ENCODE measurements at regions not wholly inside any gene's neighbourhood (a gene's known extent, or its start where the extent isn't known, plus 50 kb on each side); places are given as distances from the start of the nearest gene placed in this dataset.
A peak's percentile ranks its signal among the peaks of the same experiment; 100 is the strongest.
"Not testable (repeated sequence)": the region's sequence is repeated elsewhere in the genome, so short reads cannot be mapped to it uniquely, and the experiment has no call there.

- H3K36me3 Mint-ChIP-seq = no peaks in the 10 kb centered on the region
- no peak for ATAC-seq (ENCODE audit: low read depth in 2 of 2)
- no peak overlapping the region for H3K4me3 Mint-ChIP-seq
These were observed 999.4 kb downstream of the ANKRD7 start for GRCh38 chr7:119223930-119224329.

GRCh38 chr7:119228482-119228881, 1004.0 kb downstream of the ANKRD7 start:
- H3K4me1 Mint-ChIP-seq = no peaks in the 10 kb centered on the region
- no peaks in the 10 kb centered on the region for H3K36me3 Mint-ChIP-seq
- H3K4me3 Mint-ChIP-seq = peak overlapping the region in 1 of 8 donors; percentile 22
- H3K9me3 Mint-ChIP-seq = peaks cover 0 to 4% (median 4%) of the 10 kb centered on the region in 7 donors
- DNase-seq (no peak), ATAC-seq (ENCODE audit: low read depth in 2 of 2) (no peak)
- H3K27ac Mint-ChIP-seq = no peak overlapping the region
- no peaks in the 10 kb centered on the region for H3K27me3 Mint-ChIP-seq

More at GRCh38 chr7:119223930-119224329, 999.4 kb downstream of the ANKRD7 start:
- DNase-seq = no peak
- no peaks in the 10 kb centered on the region for H3K27me3 Mint-ChIP-seq
- H3K4me1 Mint-ChIP-seq = no peaks in the 10 kb centered on the region
- peaks cover 0 to 4% (median 2%) of the 10 kb centered on the region in 7 donors for H3K9me3 Mint-ChIP-seq
- H3K27ac Mint-ChIP-seq = no peak overlapping the region

DNA sequence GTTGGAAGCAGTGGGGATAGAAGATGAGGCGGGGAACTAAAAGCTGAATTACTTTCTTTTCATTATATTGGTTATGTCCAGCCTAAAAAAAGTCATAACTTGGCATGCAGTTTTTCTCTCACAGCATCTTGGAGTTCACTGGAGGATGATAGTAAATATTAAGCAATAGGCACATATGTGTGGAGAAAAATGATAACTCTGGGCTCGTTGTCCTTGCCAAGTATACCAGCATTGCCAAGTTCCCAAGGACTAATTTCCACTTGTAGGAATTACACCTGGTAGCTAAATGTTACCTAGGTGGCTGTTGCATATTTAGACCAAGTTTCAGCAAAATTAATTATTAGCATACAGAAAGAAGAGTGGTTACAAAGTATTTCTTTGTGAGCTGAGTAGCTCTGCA, 1007.6 kb downstream of the ANKRD7 start:
- Mint-ChIP-seq H3K4me1 (no peaks in the 10 kb centered on the region), H3K36me3 (no peaks in the 10 kb centered on the region), H3K9me3 (peaks cover 0 to 4% (median 1%) of the 10 kb centered on the region in 7 donors), H3K27me3 (no peaks in the 10 kb centered on the region), H3K4me3 (no peak overlapping the region), H3K27ac (no peak overlapping the region)
- ATAC-seq (ENCODE audit: low read depth in 2 of 2) = no peak
- no peak for DNase-seq

GRCh38 chr7:119233015-119233414, 1008.5 kb downstream of the ANKRD7 start:
- H3K4me1 Mint-ChIP-seq = no peaks in the 10 kb centered on the region
- no peaks in the 10 kb centered on the region for H3K27me3 Mint-ChIP-seq
- no peak overlapping the region for H3K4me3 Mint-ChIP-seq
- peaks cover 0 to 4% (median 1%) of the 10 kb centered on the region in 7 donors for H3K9me3 Mint-ChIP-seq
- DNase-seq = no peak
- no peak for ATAC-seq (ENCODE audit: low read depth in 2 of 2)
- no peak overlapping the region for H3K27ac Mint-ChIP-seq
- no peaks in the 10 kb centered on the region for H3K36me3 Mint-ChIP-seq

- Mint-ChIP-seq H3K4me1 (no peaks in the 10 kb centered on the region), H3K27ac (no peak overlapping the region), H3K4me3 (no peak overlapping the region), H3K27me3 (no peaks in the 10 kb centered on the region), H3K36me3 (no peaks in the 10 kb centered on the region), H3K9me3 (no peaks in the 10 kb centered on the region)
- ATAC-seq (ENCODE audit: low read depth in 2 of 2) (no peak), DNase-seq (no peak)
These were observed 1020.0 kb upstream of the KCND2 start for GRCh38 chr7:119252962-119253361.

DNA sequence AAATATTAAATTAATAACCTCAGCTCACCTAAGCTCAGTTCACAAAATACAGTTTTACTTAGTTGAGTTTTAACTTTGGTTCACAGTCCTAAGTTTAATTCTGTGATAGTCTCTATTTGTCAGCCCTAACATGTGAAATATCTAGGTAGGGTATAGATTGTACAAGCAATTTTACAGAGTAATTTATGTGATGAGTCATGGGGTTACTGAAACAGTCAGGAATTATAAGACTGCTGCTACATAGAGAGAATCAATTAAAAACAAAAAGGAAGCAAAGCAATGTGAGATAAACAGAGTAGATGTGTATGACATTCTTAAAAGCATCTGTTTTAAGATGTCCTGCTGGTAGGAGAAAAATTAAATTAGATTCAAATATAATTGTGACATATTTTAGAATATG, 1018.2 kb upstream of the KCND2 start:
- H3K4me3 Mint-ChIP-seq = no peak overlapping the region
- H3K4me1 Mint-ChIP-seq = no peaks in the 10 kb centered on the region
- no peak overlapping the region for H3K27ac Mint-ChIP-seq
- H3K9me3 Mint-ChIP-seq = no peaks in the 10 kb centered on the region
- no peak for DNase-seq
- H3K27me3 Mint-ChIP-seq = no peaks in the 10 kb centered on the region
- no peaks in the 10 kb centered on the region for H3K36me3 Mint-ChIP-seq
- no peak for ATAC-seq (ENCODE audit: low read depth in 2 of 2)

- H3K27ac Mint-ChIP-seq = no peak overlapping the region
- no peak for DNase-seq
- H3K4me3 Mint-ChIP-seq = no peak overlapping the region
- ATAC-seq (ENCODE audit: low read depth in 2 of 2) = no peak
- no peaks in the 10 kb centered on the region for H3K4me1 Mint-ChIP-seq
- H3K36me3 Mint-ChIP-seq = no peaks in the 10 kb centered on the region
- H3K9me3 Mint-ChIP-seq = no peaks in the 10 kb centered on the region
- H3K27me3 Mint-ChIP-seq = no peaks in the 10 kb centered on the region
These were observed 1017.0 kb upstream of the KCND2 start for GRCh38 chr7:119256001-119256400.

DNA sequence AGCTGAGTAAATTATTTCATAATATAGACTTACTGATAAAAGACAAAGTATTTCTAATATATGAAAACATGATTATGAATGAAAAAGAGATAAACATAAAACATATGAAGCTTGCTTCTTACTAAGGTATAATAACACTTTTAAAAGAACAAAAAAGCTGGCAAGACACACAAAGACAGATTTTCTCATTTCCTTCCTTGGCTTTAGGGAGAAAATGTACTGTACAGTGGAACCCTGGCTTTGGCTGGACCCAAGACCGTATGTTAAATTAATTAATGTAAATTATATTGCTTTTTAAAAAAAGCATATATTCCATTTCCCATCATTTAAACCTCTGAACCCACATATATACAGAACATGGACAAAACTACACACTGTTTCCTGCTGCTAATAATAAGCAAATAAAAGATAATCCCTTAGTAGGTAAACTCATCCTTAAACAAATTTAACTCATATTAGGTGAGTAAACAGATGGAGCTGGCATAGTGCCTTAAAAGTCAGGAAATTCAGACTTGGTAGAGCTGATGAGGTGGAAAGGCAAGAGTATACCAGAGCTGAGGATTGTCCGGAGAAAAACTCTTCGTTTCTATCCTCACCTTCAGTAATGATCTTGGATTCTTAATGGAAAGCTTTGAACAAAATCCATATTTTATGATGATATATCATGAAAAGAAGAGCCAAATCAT, 1016.4 kb upstream of the KCND2 start:
- no peaks in the 10 kb centered on the region for H3K4me1 Mint-ChIP-seq
- H3K36me3 Mint-ChIP-seq = no peaks in the 10 kb centered on the region
- no peaks in the 10 kb centered on the region for H3K9me3 Mint-ChIP-seq
- DNase-seq (no peak), ATAC-seq (ENCODE audit: low read depth in 2 of 2) (no peak)
- H3K27me3 Mint-ChIP-seq = no peaks in the 10 kb centered on the region
- H3K27ac Mint-ChIP-seq = no peak overlapping the region
- H3K4me3 Mint-ChIP-seq = no peak overlapping the region

DNA sequence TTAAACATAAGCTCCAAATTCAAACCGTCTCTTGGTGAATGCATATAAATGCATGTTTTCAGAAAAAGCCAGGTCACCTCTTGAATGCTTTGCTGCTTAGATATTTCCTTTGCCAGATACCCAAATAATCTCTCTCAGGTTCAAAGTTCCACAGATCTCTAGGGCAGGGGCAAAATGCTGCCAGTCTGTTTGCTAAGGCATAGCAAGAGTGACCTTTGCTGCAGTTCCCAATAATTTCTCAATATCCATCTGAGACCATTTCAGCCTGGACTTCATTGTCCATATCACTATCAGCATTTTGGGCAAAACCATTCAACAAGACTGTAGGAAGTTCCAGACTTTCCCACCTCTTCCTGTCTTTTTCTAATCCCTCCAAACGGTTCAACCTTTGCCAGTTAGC, 1006.2 kb upstream of the KCND2 start:
- not testable (repeated sequence) for H3K4me1 Mint-ChIP-seq; ATAC-seq (ENCODE audit: low read depth in 2 of 2); H3K4me3 Mint-ChIP-seq; H3K27me3 Mint-ChIP-seq; H3K36me3 Mint-ChIP-seq; H3K9me3 Mint-ChIP-seq; DNase-seq; H3K27ac Mint-ChIP-seq

GRCh38 chr7:119270045-119270464, 1002.9 kb upstream of the KCND2 start:
- peaks cover 0 to 4% (median 0%) of the 10 kb centered on the region in 7 donors for H3K9me3 Mint-ChIP-seq
- DNase-seq = peak; percentile 15
- no peak overlapping the region for H3K4me3 Mint-ChIP-seq
- H3K27ac Mint-ChIP-seq = peak overlapping the region in 2 of 6 donors; percentile 29 to 55
- no peaks in the 10 kb centered on the region for H3K27me3 Mint-ChIP-seq
- H3K4me1 Mint-ChIP-seq = no peaks in the 10 kb centered on the region
- H3K36me3 Mint-ChIP-seq = no peaks in the 10 kb centered on the region
- peak in 1 of 2 donors; percentile 57 for ATAC-seq (ENCODE audit: low read depth in 2 of 2)

GRCh38 chr7:119270644-119271043, 1002.3 kb upstream of the KCND2 start:
- ATAC-seq (ENCODE audit: low read depth in 2 of 2) = no peak

DNA sequence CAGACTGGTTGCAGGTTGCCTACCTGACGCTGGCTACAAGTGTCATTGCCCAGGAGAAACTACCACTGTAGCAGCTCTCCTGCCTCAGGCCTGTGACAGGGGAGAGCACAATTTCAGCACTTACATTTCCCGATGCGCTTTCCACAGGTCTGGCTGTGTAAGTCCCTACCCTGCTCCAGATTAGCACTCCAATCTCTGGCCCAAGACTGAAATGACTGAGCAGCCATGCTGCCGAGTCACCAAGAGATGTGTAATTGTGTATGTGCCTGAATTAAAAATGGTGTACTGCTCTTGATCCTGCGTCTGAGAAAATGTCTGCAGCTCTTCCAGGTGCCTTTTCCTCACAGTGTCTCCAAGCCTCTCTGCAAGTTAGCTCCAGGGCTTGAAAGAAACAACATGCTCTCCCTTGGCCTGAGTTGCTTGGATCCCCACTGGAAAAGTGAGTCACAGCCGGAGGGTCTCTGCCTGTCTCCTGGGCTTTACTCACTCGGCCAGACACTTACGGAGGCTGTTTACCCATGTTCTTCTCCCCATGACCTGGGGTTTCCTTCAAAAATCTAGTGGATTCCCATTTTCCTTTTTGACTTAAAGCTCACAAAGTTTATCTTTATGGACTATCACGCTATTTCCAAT, 1001.7 kb upstream of the KCND2 start:
- DNase-seq = no peak

More at GRCh38 chr7:119270644-119271043, 1002.3 kb upstream of the KCND2 start:
- Mint-ChIP-seq H3K9me3 (peaks cover 0 to 4% (median 0%) of the 10 kb centered on the region in 7 donors), H3K4me1 (no peaks in the 10 kb centered on the region), H3K27me3 (no peaks in the 10 kb centered on the region), H3K4me3 (no peak overlapping the region), H3K27ac (no peak overlapping the region), H3K36me3 (no peaks in the 10 kb centered on the region)
- no peak for DNase-seq

GRCh38 chr7:119281181-119281846, 991.7 kb upstream of the KCND2 start:
- peaks cover 0 to 5% (median 0%) of the 10 kb centered on the region in 7 donors for H3K9me3 Mint-ChIP-seq
- no peak overlapping the region for H3K27ac Mint-ChIP-seq
- H3K4me1 Mint-ChIP-seq = no peaks in the 10 kb centered on the region
- ATAC-seq (ENCODE audit: low read depth in 2 of 2) (no peak), DNase-seq (no peak)
- no peaks in the 10 kb centered on the region for H3K36me3 Mint-ChIP-seq
- H3K27me3 Mint-ChIP-seq = no peaks in the 10 kb centered on the region
- no peak overlapping the region for H3K4me3 Mint-ChIP-seq

More for the DNA sequence above, 1001.7 kb upstream of the KCND2 start:
- no peak overlapping the region for H3K27ac Mint-ChIP-seq
- H3K4me1 Mint-ChIP-seq = no peaks in the 10 kb centered on the region
- H3K36me3 Mint-ChIP-seq = no peaks in the 10 kb centered on the region
- H3K27me3 Mint-ChIP-seq = no peaks in the 10 kb centered on the region
- ATAC-seq (ENCODE audit: low read depth in 2 of 2) = no peak
- H3K4me3 Mint-ChIP-seq = no peak overlapping the region
- H3K9me3 Mint-ChIP-seq = peaks cover 0 to 4% (median 0%) of the 10 kb centered on the region in 7 donors

- H3K27me3 Mint-ChIP-seq = no peaks in the 10 kb centered on the region
- H3K9me3 Mint-ChIP-seq = peaks cover 0 to 2% (median 0%) of the 10 kb centered on the region in 7 donors
- H3K4me3 Mint-ChIP-seq = no peak overlapping the region
- no peak overlapping the region for H3K27ac Mint-ChIP-seq
- H3K4me1 Mint-ChIP-seq = no peaks in the 10 kb centered on the region
- ATAC-seq (ENCODE audit: low read depth in 2 of 2) (no peak), DNase-seq (no peak)
- no peaks in the 10 kb centered on the region for H3K36me3 Mint-ChIP-seq
These were observed 989.6 kb upstream of the KCND2 start for GRCh38 chr7:119283353-119283752.
